ENCODE measurements at regions not wholly inside any gene's neighbourhood (a gene's known extent, or its start where the extent isn't known, plus 50 kb on each side); places are given as distances from the start of the nearest gene placed in this dataset.

DNA sequence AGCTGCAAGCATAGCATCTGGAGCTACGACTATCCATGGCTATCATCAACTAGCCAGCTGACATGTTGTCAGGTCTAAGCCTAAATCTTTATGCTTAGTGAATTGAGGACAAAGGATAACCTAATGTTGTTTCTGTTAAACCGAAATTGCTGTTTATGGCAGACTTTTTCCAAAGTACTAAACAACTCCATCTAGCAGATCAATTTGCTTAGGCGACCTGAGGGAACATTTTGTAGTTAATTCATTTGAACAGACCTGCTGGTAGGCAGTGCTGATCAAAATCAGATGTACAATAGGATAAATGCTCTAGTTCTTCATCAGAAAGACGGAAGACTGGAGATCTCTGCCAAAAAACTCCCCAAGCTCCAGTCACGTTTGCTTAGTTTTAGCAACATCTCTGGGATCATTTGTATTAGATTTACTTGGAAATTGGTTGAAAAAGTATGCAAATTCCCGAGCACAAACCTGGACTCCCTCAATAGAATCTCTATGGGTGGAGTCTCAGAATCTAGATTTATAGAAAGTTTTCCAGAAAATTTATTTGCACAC, 301.6 kb upstream of the NRP1 start:
- CTCF ChIA-PET: no interaction called here
- Histone ChIP-seq H3K4me3 (ENCODE audit: control insufficient read depth in 1 of 7, extremely low read depth in 1 of 7, insufficient read depth in 4 of 7, low read depth in 2 of 7, low read length in 6 of 7) (no peak overlapping the region), H3K27ac (ENCODE audit: insufficient read depth in 1 of 2, low read depth in 1 of 2, low read length in 2 of 2, poor library complexity in 1 of 2, severe bottlenecking in 2 of 2) (no peak overlapping the region), H3K9me3 (ENCODE audit: control extremely low read depth in 1 of 5, control insufficient read depth in 4 of 5, insufficient read depth in 2 of 5, low read depth in 1 of 5, low read length in 4 of 5) (peaks cover 0 to 2% (median 0%) of the 10 kb centered on the region in 5 experiments), H3K27me3 (replicated peaks in 2 of 5; ENCODE audit: control insufficient read depth in 4 of 5, insufficient read depth in 5 of 5, low read length in 4 of 5) (no peaks in the 10 kb centered on the region), H3K36me3 (ENCODE audit: control insufficient read depth in 4 of 4, insufficient read depth in 4 of 4, low read length in 3 of 4) (no peaks in the 10 kb centered on the region), H3K4me1 (ENCODE audit: control extremely low read depth in 1 of 4, control insufficient read depth in 4 of 4, insufficient read depth in 4 of 4, low read length in 3 of 4) (no peaks in the 10 kb centered on the region)
- POLR2A ChIA-PET: no interaction called here
- WGBS (ENCODE audit: insufficient coverage): 98% methylated on average over 5 of the region's 6 CpGs
- DNase-seq: no peak

DNA sequence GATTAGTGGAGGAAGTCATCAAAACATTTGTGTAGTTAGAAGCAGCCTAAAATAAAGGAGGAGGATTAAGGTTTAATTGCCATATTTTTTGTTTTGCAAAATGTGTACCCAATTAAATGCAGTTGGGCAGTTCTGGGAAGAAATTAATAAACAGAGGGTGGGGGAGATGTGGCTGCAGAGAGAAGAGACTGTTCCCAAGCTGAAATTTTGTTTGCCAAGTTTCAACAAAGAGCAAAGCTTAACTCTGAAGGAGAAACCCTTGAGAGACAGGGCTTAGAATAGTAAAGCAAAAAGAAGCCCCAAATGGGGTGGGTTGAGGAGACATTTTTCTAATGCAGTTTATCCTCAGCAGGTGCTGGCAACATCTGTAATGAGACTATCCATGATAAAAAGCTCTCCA, 298.0 kb upstream of the NRP1 start:
- H3K27me3 ChIP-seq (replicated peaks in 2 of 5; ENCODE audit: control insufficient read depth in 4 of 5, insufficient read depth in 5 of 5, low read length in 4 of 5): no peaks in the 10 kb centered on the region
- DNase-seq: no peak
- ChIA-PET POLR2A (interaction anchor here (0.6 kb wide), 1 partner anchor 215 kb away, joined by 3 read pairs; no protein-coding TSS in a partner anchor), CTCF (no interaction called here)
- H3K9me3 ChIP-seq (ENCODE audit: control extremely low read depth in 1 of 5, control insufficient read depth in 4 of 5, insufficient read depth in 2 of 5, low read depth in 1 of 5, low read length in 4 of 5): peaks cover 0 to 2% (median 0%) of the 10 kb centered on the region in 5 experiments
- no peaks in the 10 kb centered on the region for H3K36me3 ChIP-seq (ENCODE audit: control insufficient read depth in 4 of 4, insufficient read depth in 4 of 4, low read length in 3 of 4)
- H3K4me3 ChIP-seq (ENCODE audit: control insufficient read depth in 1 of 7, extremely low read depth in 1 of 7, insufficient read depth in 4 of 7, low read depth in 2 of 7, low read length in 6 of 7): no peak overlapping the region
- H3K4me1 ChIP-seq (ENCODE audit: control extremely low read depth in 1 of 4, control insufficient read depth in 4 of 4, insufficient read depth in 4 of 4, low read length in 3 of 4): no peaks in the 10 kb centered on the region
- H3K27ac ChIP-seq (ENCODE audit: insufficient read depth in 1 of 2, low read depth in 1 of 2, low read length in 2 of 2, poor library complexity in 1 of 2, severe bottlenecking in 2 of 2): no peak overlapping the region

DNA sequence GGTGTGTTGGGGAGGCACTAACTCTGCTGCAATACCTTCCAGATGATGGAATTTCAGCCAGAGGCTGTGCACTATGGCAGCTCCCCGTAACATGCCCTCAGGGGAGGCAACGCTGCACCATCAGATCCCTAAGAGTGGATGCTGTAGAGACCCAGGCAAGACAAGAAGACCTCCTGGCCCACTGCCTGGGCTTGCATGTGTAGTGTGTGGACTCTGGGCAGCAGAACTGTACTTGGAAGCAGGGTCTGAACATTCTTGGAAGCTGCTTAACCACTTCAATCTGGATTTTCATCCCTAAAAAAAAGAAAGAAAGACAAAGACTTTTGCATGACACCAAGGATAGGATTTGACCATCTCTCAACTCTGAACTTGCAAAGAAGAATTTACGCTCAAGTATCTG, 297.5 kb upstream of the NRP1 start:
- DNase-seq: no peak
- peaks cover 0 to 2% (median 0%) of the 10 kb centered on the region in 5 experiments for H3K9me3 ChIP-seq (ENCODE audit: control extremely low read depth in 1 of 5, control insufficient read depth in 4 of 5, insufficient read depth in 2 of 5, low read depth in 1 of 5, low read length in 4 of 5)
- ChIA-PET CTCF (no interaction called here), POLR2A (interaction anchor here (0.6 kb wide), 1 partner anchor 214 kb away, joined by 3 read pairs; no protein-coding TSS in a partner anchor)
- H3K36me3 ChIP-seq (ENCODE audit: control insufficient read depth in 4 of 4, insufficient read depth in 4 of 4, low read length in 3 of 4): no peaks in the 10 kb centered on the region
- no peak overlapping the region for H3K27ac ChIP-seq (ENCODE audit: insufficient read depth in 1 of 2, low read depth in 1 of 2, low read length in 2 of 2, poor library complexity in 1 of 2, severe bottlenecking in 2 of 2)
- no peaks in the 10 kb centered on the region for H3K4me1 ChIP-seq (ENCODE audit: control extremely low read depth in 1 of 4, control insufficient read depth in 4 of 4, insufficient read depth in 4 of 4, low read length in 3 of 4)
- H3K27me3 ChIP-seq (replicated peaks in 2 of 5; ENCODE audit: control insufficient read depth in 4 of 5, insufficient read depth in 5 of 5, low read length in 4 of 5): no peaks in the 10 kb centered on the region
- no peak overlapping the region for H3K4me3 ChIP-seq (ENCODE audit: control insufficient read depth in 1 of 7, extremely low read depth in 1 of 7, insufficient read depth in 4 of 7, low read depth in 2 of 7, low read length in 6 of 7)
- 100% methylated on average over 3 of the region's 3 CpGs for WGBS (ENCODE audit: insufficient coverage)

DNA sequence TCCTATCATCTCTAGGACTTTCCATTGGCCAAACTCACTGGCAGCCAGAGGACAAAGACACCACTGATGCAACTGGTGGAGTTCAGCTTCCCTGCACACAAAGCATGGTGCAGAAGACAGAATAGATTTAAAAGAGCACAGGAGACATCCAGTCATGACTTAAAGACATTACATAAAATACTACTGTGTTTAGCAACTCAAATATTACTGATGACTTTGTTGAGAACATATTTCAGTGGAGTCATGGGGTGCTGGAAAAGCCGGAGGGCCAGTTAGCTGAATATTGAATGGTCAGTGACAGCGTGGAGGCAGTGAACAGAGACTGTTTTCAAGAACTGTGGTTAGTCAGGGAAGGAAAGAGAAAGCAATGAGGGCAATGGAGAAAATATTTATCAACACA, 296.3 kb upstream of the NRP1 start:
- DNase-seq: no peak

DNA sequence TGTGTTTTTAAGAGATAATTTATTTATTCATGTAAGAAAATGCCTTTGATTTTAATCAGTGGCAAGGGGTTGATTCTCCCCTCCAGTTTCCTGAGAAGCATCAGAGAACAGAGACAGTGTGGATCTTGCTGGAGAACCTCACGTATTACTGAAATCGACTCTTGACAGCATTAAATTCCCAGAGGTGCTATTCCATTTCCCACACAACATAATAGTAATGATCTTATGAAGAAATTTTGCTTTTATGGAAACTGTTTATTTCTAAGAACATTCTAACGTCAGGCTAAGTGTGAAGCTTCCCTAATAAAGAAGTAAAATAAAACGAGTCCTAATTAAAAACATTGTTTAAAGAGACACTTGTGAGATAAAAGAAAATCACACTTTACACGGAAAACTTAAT, 293.1 kb upstream of the NRP1 start:
- no peak for DNase-seq
- Histone ChIP-seq H3K9me3 (ENCODE audit: control extremely low read depth in 1 of 5, control insufficient read depth in 4 of 5, insufficient read depth in 2 of 5, low read depth in 1 of 5, low read length in 4 of 5) (peaks cover 0 to 2% (median 0%) of the 10 kb centered on the region in 5 experiments), H3K4me3 (ENCODE audit: control insufficient read depth in 1 of 7, extremely low read depth in 1 of 7, insufficient read depth in 4 of 7, low read depth in 2 of 7, low read length in 6 of 7) (no peak overlapping the region), H3K4me1 (ENCODE audit: control extremely low read depth in 1 of 4, control insufficient read depth in 4 of 4, insufficient read depth in 4 of 4, low read length in 3 of 4) (peaks cover 0 to 4% (median 0%) of the 10 kb centered on the region in 4 experiments), H3K27ac (ENCODE audit: insufficient read depth in 1 of 2, low read depth in 1 of 2, low read length in 2 of 2, poor library complexity in 1 of 2, severe bottlenecking in 2 of 2) (no peak overlapping the region), H3K36me3 (ENCODE audit: control insufficient read depth in 4 of 4, insufficient read depth in 4 of 4, low read length in 3 of 4) (no peaks in the 10 kb centered on the region), H3K27me3 (replicated peaks in 2 of 5; ENCODE audit: control insufficient read depth in 4 of 5, insufficient read depth in 5 of 5, low read length in 4 of 5) (no peaks in the 10 kb centered on the region)
- no CpG with 5 or more reads among the region's 5 CpGs for WGBS (ENCODE audit: insufficient coverage)
- CTCF ChIA-PET: no interaction called here
- POLR2A ChIA-PET: no interaction called here

More for the DNA sequence above, 296.3 kb upstream of the NRP1 start:
- CTCF ChIA-PET: no interaction called here
- POLR2A ChIA-PET: no interaction called here
- WGBS (ENCODE audit: insufficient coverage): 90% methylated on average over 2 of the region's 2 CpGs
- no peaks in the 10 kb centered on the region for H3K4me1 ChIP-seq (ENCODE audit: control extremely low read depth in 1 of 4, control insufficient read depth in 4 of 4, insufficient read depth in 4 of 4, low read length in 3 of 4)
- no peaks in the 10 kb centered on the region for H3K27me3 ChIP-seq (replicated peaks in 2 of 5; ENCODE audit: control insufficient read depth in 4 of 5, insufficient read depth in 5 of 5, low read length in 4 of 5)
- no peaks in the 10 kb centered on the region for H3K36me3 ChIP-seq (ENCODE audit: control insufficient read depth in 4 of 4, insufficient read depth in 4 of 4, low read length in 3 of 4)
- H3K4me3 ChIP-seq (ENCODE audit: control insufficient read depth in 1 of 7, extremely low read depth in 1 of 7, insufficient read depth in 4 of 7, low read depth in 2 of 7, low read length in 6 of 7): no peak overlapping the region
- H3K27ac ChIP-seq (ENCODE audit: insufficient read depth in 1 of 2, low read depth in 1 of 2, low read length in 2 of 2, poor library complexity in 1 of 2, severe bottlenecking in 2 of 2): no peak overlapping the region
- peaks cover 0 to 2% (median 0%) of the 10 kb centered on the region in 5 experiments for H3K9me3 ChIP-seq (ENCODE audit: control extremely low read depth in 1 of 5, control insufficient read depth in 4 of 5, insufficient read depth in 2 of 5, low read depth in 1 of 5, low read length in 4 of 5)

DNA sequence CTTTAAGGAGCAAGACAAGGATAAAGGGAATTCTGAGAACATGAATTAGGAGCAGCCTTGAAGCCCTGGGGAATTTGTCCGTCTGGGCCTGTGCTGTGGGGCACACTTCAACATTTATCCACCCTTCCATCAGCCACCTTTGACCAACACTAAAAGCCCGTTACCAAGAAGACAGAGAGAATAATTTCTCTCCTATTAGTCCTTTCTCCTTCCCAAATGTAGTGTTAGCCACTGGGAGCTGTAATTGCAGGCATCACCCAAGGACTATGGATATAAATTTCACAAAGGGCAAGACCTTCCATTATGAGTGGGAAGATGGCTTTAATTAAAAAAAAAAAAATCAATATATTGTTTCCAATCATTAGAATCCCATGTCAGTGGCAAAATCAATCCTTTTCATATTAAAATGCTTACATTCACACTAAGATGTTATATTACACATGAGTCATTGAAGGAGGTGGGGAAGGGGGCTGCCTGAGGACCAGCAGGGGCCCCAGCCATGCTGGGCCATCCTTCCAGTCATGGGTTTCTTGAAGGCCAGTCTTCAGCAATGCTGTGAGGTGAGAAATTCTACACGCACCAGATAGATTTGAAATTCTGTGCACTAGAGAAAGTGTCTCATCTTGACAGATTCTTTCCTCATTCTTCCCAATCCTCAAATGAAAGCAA, 292.5 kb upstream of the NRP1 start:
- CTCF ChIA-PET: no interaction called here
- no peak for DNase-seq
- no peak overlapping the region for H3K27ac ChIP-seq (ENCODE audit: insufficient read depth in 1 of 2, low read depth in 1 of 2, low read length in 2 of 2, poor library complexity in 1 of 2, severe bottlenecking in 2 of 2)
- peaks cover 0 to 2% (median 0%) of the 10 kb centered on the region in 5 experiments for H3K9me3 ChIP-seq (ENCODE audit: control extremely low read depth in 1 of 5, control insufficient read depth in 4 of 5, insufficient read depth in 2 of 5, low read depth in 1 of 5, low read length in 4 of 5)
- 80% methylated on average over 1 of the region's 3 CpGs for WGBS (ENCODE audit: insufficient coverage)
- no peaks in the 10 kb centered on the region for H3K27me3 ChIP-seq (replicated peaks in 2 of 5; ENCODE audit: control insufficient read depth in 4 of 5, insufficient read depth in 5 of 5, low read length in 4 of 5)
- H3K36me3 ChIP-seq (ENCODE audit: control insufficient read depth in 4 of 4, insufficient read depth in 4 of 4, low read length in 3 of 4): no peaks in the 10 kb centered on the region
- no peak overlapping the region for H3K4me3 ChIP-seq (ENCODE audit: control insufficient read depth in 1 of 7, extremely low read depth in 1 of 7, insufficient read depth in 4 of 7, low read depth in 2 of 7, low read length in 6 of 7)
- H3K4me1 ChIP-seq (ENCODE audit: control extremely low read depth in 1 of 4, control insufficient read depth in 4 of 4, insufficient read depth in 4 of 4, low read length in 3 of 4): peaks cover 0 to 4% (median 0%) of the 10 kb centered on the region in 4 experiments
- POLR2A ChIA-PET: no interaction called here

DNA sequence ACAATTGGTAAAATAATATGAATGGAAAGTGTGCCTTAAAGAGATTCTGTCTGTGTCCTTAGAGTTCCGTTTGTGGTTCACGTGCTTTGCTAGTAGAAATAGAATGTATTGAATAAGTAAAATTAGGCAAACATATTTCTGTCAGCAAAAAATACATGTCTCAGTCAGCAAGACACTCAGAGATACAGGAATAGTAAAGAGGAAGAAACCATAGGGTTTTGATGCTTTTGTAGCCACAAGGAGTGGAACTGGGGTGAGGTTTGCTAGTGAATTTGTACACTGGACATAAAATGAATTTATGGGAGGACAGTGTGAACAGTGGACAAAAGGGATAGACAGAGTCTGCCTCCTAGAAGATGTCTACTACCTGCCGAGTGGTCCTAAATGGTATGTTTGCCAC, 289.2 kb upstream of the NRP1 start:
- no CpG with 5 or more reads among the region's 3 CpGs for WGBS (ENCODE audit: insufficient coverage)
- no peaks in the 10 kb centered on the region for H3K27me3 ChIP-seq (replicated peaks in 2 of 5; ENCODE audit: control insufficient read depth in 4 of 5, insufficient read depth in 5 of 5, low read length in 4 of 5)
- no peaks in the 10 kb centered on the region for H3K36me3 ChIP-seq (ENCODE audit: control insufficient read depth in 4 of 4, insufficient read depth in 4 of 4, low read length in 3 of 4)
- no peak overlapping the region for H3K27ac ChIP-seq (ENCODE audit: insufficient read depth in 1 of 2, low read depth in 1 of 2, low read length in 2 of 2, poor library complexity in 1 of 2, severe bottlenecking in 2 of 2)
- no peak for DNase-seq
- peaks cover 0 to 16% (median 0%) of the 10 kb centered on the region in 4 experiments for H3K4me1 ChIP-seq (ENCODE audit: control extremely low read depth in 1 of 4, control insufficient read depth in 4 of 4, insufficient read depth in 4 of 4, low read length in 3 of 4)
- peaks cover 0 to 5% (median 0%) of the 10 kb centered on the region in 5 experiments for H3K9me3 ChIP-seq (ENCODE audit: control extremely low read depth in 1 of 5, control insufficient read depth in 4 of 5, insufficient read depth in 2 of 5, low read depth in 1 of 5, low read length in 4 of 5)
- no peak overlapping the region for H3K4me3 ChIP-seq (ENCODE audit: control insufficient read depth in 1 of 7, extremely low read depth in 1 of 7, insufficient read depth in 4 of 7, low read depth in 2 of 7, low read length in 6 of 7)
- CTCF ChIA-PET: no interaction called here
- POLR2A ChIA-PET: no interaction called here

Data from common myeloid progenitor, CD34-positive (primary cell).